ENCODE measurements at regions not wholly inside any gene's neighbourhood (a gene's known extent, or its start where the extent isn't known, plus 50 kb on each side); places are given as distances from the start of the nearest gene placed in this dataset.

GRCh38 chr2:128565441-128565840 is 246.8 kb upstream of the HS6ST1 start:
- no peaks in the 10 kb centered on the region for H3K79me2 ChIP-seq (ENCODE audit: insufficient read depth, low read length)
- H3K36me3 ChIP-seq (ENCODE audit: insufficient read depth, low read length): no peaks in the 10 kb centered on the region
- no peaks in the 10 kb centered on the region for H3K27me3 ChIP-seq (ENCODE audit: insufficient read depth, low read length)
- no peaks in the 10 kb centered on the region for H4K20me1 ChIP-seq (ENCODE audit: insufficient read depth, low read length)
- H3K4me2 ChIP-seq (ENCODE audit: insufficient read depth, low read length): no peak overlapping the region
- peaks cover 19% of the 10 kb centered on the region for H3K4me1 ChIP-seq (ENCODE audit: insufficient read depth, low read length)
- H2AFZ ChIP-seq (ENCODE audit: low read length): no peak overlapping the region
- no peaks in the 10 kb centered on the region for H3K9me3 ChIP-seq (ENCODE audit: low read depth, low read length)
- no peak overlapping the region for H3K27ac ChIP-seq (ENCODE audit: low read depth, low read length)
- TF ChIP-seq CTCF (IDR thresholded peaks at IDR 0.05; ENCODE audit: extremely low read depth, low read depth, low read length): no peak
- DNase-seq (ENCODE audit: insufficient read length, low spot score, missing footprints): no peak
- H3K4me3 ChIP-seq (ENCODE audit: insufficient read depth, low read length): no peak overlapping the region

- Histone ChIP-seq H3K9me3 (ENCODE audit: low read depth, low read length) (no peaks in the 10 kb centered on the region), H3K36me3 (ENCODE audit: insufficient read depth, low read length) (no peaks in the 10 kb centered on the region), H2AFZ (ENCODE audit: low read length) (no peak overlapping the region), H3K4me2 (ENCODE audit: insufficient read depth, low read length) (no peak overlapping the region), H3K27ac (ENCODE audit: low read depth, low read length) (no peak overlapping the region), H3K79me2 (ENCODE audit: insufficient read depth, low read length) (no peaks in the 10 kb centered on the region), H3K4me3 (ENCODE audit: insufficient read depth, low read length) (no peak overlapping the region), H3K4me1 (ENCODE audit: insufficient read depth, low read length) (peaks cover 19% of the 10 kb centered on the region), H4K20me1 (ENCODE audit: insufficient read depth, low read length) (no peaks in the 10 kb centered on the region), H3K27me3 (ENCODE audit: insufficient read depth, low read length) (no peaks in the 10 kb centered on the region)
- DNase-seq (ENCODE audit: insufficient read length, low spot score, missing footprints): no peak
- no peak for TF ChIP-seq CTCF (IDR thresholded peaks at IDR 0.05; ENCODE audit: extremely low read depth, low read depth, low read length)
Observed at GRCh38 chr2:128566671-128567070, 248.0 kb upstream of the HS6ST1 start.

GRCh38 chr2:128568106-128568505 is 249.4 kb upstream of the HS6ST1 start:
- H3K36me3 ChIP-seq (ENCODE audit: insufficient read depth, low read length): no peaks in the 10 kb centered on the region
- H3K4me1 ChIP-seq (ENCODE audit: insufficient read depth, low read length): peaks cover 7% of the 10 kb centered on the region
- no peak for DNase-seq (ENCODE audit: insufficient read length, low spot score, missing footprints)
- no peaks in the 10 kb centered on the region for H4K20me1 ChIP-seq (ENCODE audit: insufficient read depth, low read length)
- no peaks in the 10 kb centered on the region for H3K27me3 ChIP-seq (ENCODE audit: insufficient read depth, low read length)
- H3K9me3 ChIP-seq (ENCODE audit: low read depth, low read length): no peaks in the 10 kb centered on the region
- H2AFZ ChIP-seq (ENCODE audit: low read length): no peak overlapping the region
- no peak overlapping the region for H3K27ac ChIP-seq (ENCODE audit: low read depth, low read length)
- TF ChIP-seq CTCF (IDR thresholded peaks at IDR 0.05; ENCODE audit: extremely low read depth, low read depth, low read length): no peak
- H3K4me3 ChIP-seq (ENCODE audit: insufficient read depth, low read length): no peak overlapping the region
- H3K4me2 ChIP-seq (ENCODE audit: insufficient read depth, low read length): no peak overlapping the region
- H3K79me2 ChIP-seq (ENCODE audit: insufficient read depth, low read length): no peaks in the 10 kb centered on the region

GRCh38 chr2:128573116-128573515 is 254.4 kb upstream of the HS6ST1 start:
- H3K36me3 ChIP-seq (ENCODE audit: insufficient read depth, low read length): no peaks in the 10 kb centered on the region
- no peaks in the 10 kb centered on the region for H3K9me3 ChIP-seq (ENCODE audit: low read depth, low read length)
- H3K27ac ChIP-seq (ENCODE audit: low read depth, low read length): no peak overlapping the region
- no peak for DNase-seq (ENCODE audit: insufficient read length, low spot score, missing footprints)
- TF ChIP-seq CTCF (IDR thresholded peaks at IDR 0.05; ENCODE audit: extremely low read depth, low read depth, low read length): no peak
- H3K79me2 ChIP-seq (ENCODE audit: insufficient read depth, low read length): no peaks in the 10 kb centered on the region
- H3K4me3 ChIP-seq (ENCODE audit: insufficient read depth, low read length): no peak overlapping the region
- no peak overlapping the region for H3K4me2 ChIP-seq (ENCODE audit: insufficient read depth, low read length)
- no peaks in the 10 kb centered on the region for H4K20me1 ChIP-seq (ENCODE audit: insufficient read depth, low read length)
- no peaks in the 10 kb centered on the region for H3K27me3 ChIP-seq (ENCODE audit: insufficient read depth, low read length)
- no peak overlapping the region for H2AFZ ChIP-seq (ENCODE audit: low read length)
- H3K4me1 ChIP-seq (ENCODE audit: insufficient read depth, low read length): no peaks in the 10 kb centered on the region
